CD4-positive, alpha-beta T cell treated with Interferon alpha-2 for 1 hour (primary cell): ENCODE measurements at regions not wholly inside any gene's neighbourhood (a gene's known extent, or its start where the extent isn't known, plus 50 kb on each side); places are given as distances from the start of the nearest gene placed in this dataset.
"Not testable (repeated sequence)": the region's sequence is repeated elsewhere in the genome, so short reads cannot be mapped to it uniquely, and the experiment has no call there.

Experiments used
- DNase-seq, 2 donors: peaks; one replicate each; pipeline ENCODE4 v3.0.0-alpha.2; 2020 to 2022

DNA sequence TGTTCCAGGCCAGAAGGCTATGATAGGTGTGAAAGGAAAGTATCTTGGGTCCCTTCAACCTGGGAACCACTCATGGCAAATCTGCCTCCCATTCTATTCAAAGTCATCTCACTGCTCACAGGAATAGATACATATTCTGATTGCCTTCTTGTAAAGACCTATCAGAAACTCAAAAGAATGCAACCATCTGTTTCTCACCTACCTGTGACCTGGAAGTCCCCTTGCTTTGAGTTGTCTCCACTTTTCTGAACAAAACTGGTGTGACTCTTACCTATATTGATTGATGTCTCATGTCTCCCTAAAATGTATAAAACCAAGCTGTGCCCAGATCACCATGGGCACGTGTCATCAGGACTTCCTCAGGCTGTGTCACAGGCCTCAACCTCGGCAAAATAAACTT is 1149.3 kb downstream of the NSUN3 start:
- no peak for DNase-seq

DNA sequence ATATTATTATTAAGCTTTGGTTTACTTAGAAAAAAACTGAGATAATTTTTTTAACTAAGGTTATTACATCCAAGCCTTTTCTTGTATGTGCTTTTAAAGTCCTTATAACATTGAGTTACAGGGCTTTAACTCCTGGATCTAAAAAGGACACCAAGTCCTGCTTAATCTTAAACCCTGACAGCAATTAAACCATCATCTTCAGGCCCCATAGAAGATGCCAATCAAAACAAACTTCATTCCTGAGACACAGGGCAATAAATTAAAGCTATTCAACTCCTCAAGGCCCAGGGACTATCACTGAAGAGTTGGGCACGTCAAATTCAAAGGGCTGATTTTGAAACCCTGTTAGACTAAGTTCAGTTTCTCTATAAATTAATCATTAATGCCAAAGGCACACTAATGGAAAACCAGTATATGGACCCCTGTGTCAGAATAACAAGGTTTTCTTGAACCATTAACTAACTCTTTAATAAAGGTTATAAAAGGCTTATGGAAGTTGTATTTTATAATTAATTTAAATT is 1152.6 kb downstream of the NSUN3 start:
- DNase-seq: no peak

DNA sequence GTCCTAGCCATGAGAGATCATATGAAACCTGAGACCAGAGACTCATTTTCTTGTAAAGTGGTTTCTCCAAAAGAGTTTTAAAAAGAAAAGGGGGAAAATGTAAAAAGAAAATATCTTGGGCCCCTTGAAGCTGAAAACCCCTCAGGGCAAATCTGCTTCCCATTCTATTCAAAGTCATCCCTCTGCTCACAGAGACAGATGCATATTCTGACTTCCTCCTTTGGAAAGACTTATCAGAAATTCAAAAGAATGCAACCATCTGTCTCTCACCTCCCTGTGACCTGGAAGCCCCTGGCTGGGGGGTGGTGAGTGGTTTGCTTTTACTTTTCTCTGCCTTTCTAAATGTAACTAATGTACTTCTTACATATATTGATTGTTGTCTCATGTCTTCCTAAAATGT is 1154.8 kb downstream of the NSUN3 start:
- DNase-seq: no peak

DNA sequence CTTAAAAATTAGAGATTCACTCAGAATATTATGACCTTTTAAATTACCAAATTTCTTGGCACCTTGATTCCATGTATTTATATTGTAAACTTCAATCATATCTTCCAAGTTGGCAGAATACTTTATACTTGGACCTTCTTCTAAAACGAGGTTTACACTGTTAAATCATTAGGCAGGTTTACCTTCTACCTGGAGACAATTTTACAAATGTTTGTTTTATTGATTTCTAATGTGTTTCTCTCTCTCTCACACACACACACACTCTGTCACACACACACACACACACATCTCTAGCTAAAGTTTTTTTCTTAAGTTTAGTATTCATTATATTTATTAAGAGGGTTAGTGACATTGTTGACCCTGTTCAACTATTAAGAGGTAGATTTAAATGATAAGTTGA is 1155.6 kb downstream of the NSUN3 start:
- DNase-seq: no peak

DNA sequence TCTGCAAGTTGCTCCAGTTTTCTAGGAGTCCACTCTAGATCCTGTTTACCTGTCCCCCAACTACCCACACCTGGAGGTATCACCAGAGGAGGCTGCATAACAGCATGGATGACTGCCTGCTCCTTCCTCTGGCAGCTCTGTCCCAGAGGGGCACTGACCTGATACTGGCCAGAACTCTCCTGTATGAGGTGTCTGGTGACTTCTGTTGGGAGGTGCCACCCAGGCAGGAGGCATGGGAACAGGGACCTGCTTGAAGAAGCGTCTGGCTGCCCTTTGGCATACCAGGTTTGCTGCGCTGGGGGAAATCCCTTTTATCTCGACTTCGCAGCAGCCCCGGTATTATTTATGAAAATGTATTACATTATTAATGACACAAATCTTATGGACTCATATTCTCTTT is 1163.6 kb downstream of the NSUN3 start:
- DNase-seq: no peak

DNA sequence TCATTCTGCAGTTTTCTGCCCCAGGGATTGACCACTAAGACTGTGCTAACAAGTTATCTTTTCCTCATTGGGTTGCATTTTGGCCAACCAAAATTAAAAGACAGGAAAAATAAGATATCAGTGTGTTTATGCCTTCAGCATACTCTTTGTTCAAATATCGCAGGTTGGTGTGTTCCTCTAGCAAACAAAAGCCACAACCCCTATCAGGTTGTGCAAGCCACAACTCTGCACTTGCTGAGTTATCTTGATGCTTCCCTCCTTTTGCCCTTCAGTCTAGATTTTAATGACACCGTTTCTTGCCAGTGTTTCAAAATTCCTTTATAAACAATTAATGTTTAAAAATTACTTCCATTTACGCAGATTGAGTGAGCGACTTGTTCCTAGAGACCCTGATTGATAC is 1164.2 kb downstream of the NSUN3 start:
- no peak for DNase-seq

DNA sequence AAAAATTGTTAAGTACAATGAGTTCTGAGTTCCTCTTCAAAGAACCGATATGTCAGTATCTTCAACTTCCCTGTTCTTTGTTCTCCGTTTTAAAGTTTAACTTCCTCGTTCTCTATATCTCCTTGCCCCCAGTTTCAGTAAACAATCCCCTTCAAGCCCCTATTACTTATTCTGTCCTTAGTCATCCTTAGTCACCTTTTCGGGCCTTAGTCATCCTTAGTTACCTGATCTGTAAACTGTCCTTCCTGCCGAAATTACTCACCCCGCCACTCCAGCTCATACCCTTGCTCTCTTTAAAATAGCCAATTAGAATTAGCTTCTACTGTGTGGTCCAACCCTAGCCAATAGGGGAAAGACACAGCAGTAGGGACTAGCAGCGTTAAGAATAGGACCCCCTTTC is 1165.6 kb downstream of the NSUN3 start:
- no peak for DNase-seq

DNA sequence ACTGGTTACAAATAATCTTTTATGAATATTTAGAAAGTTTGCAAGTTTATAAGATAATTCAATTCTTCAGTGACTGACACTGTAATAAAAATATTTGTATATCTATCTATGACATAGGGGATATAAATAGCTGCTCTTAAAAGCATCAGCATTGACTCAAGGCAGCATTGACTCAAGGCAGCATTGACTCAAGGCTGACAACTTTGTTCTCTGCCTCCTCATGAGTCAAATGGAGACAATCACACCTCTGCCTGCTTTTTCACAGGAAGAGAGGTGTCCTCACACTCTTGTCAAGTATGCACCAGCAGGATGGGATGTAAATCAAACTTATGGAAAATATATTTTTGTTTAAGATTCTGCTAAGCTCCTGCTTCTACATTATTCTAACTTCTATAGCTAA is 1173.1 kb downstream of the NSUN3 start:
- no peak for DNase-seq

DNA sequence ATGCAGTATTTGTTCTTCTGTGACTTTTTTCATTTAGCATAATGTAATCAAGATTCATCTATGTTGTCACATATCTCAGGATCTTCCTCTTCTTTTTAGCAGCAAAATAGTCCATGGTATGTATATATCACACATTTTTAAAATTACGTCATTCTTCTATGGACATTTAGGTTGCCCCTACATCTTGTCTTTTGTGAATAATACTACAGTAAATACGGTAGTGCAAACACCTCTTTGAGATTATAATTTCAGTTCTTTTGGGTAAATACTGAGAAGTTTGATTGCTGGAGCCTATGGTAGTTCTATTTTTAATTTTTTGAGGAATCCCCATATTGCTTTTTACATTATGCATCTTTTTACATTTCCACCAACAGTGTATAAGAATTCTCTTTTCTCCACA is 1174.9 kb downstream of the NSUN3 start:
- no peak for DNase-seq

DNA sequence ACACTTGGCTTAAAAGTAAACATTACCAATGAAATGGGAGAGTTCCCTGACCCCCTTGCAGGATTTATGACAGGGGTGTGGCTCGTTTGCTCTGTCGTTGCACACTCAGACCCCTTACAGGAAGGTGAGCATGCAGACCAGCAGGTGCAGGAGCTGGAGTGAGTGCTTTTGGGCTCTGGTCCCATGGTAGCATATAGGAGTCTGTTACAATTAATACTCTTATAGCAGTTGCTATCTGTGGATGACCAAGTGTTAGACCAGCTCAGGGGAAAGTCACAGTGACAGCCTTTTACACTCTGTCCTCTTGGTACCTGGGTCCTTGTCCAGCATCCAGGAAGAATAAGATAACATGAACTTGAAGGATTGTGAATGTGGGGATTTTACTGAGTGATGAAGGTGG is 1177.5 kb downstream of the NSUN3 start:
- DNase-seq: no peak

DNA sequence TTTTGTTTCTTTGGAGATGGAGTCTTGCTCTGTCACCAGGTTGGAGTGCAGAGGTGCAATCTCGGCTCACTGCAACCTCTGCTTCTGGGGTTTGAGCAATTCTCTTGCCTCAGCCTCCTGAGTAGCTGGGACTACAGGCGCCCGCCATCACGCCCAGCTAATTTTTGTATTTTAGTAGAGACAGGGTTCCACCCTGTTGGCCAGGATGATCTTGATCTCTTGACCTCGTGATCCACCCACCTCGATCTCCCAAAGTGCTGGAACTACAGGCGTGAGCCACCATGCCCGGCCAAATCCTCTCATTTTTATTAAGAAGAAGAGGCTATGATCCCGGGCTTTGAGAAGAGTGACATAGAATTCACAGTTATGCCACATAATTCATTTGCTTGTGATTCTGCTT is 1178.4 kb downstream of the NSUN3 start:
- not testable (repeated sequence) for DNase-seq

DNA sequence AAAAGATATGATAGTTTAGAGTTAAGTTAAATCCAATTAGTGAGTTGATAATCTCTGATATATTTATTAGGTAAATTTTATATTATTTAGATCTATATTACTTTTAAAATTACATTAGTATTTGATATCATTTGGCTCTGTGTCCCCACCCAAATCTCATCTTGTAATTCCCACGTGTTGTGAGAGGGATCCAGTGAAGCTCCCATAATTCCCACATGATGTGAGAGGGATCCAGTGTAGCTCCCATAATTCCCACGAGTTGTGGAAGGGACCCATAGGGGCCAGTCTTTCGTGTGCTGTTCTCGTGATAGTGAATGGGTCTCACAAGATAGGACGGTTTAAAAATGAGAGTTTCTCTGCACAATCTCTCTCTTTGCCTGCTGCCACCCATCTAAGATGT is 1183.6 kb downstream of the NSUN3 start:
- DNase-seq: no peak

DNA sequence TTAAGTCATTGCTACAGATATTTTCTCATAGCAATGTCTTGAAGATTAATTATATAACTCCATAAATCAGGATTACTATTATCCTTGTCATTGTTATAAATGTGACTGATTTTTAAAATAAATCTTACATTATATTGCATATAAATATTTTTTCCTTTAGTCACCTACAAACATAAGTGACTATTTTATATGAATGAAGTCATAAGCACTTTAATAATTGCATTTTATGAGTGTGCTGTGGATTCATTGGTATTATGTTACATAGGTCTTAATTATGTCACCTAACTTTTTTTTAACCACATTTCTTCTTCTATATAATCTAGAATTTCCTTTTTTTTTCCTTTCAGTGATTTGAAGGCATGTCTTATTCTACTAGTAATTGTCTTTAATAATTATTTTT is 1191.2 kb downstream of the NSUN3 start:
- no peak for DNase-seq

DNA sequence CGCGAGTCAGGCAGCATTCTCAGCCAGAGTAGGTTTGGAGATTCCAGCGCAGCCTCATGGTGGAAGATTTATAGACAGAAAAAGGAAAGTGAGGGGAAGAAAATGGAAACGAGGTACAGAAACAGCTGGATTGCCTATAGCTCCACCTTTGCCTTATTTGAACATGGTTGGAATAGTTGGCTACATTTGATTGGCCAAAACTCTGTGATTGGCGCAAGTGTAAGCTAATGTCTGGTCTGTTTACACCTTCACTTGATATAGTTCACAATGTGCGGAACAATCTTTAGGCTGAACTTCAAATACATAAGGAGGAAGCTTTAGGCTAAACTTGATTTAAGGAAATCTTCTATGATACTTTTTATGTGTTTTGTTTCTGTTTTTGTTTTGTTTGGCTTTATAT is 1191.9 kb downstream of the NSUN3 start:
- DNase-seq: no peak

DNA sequence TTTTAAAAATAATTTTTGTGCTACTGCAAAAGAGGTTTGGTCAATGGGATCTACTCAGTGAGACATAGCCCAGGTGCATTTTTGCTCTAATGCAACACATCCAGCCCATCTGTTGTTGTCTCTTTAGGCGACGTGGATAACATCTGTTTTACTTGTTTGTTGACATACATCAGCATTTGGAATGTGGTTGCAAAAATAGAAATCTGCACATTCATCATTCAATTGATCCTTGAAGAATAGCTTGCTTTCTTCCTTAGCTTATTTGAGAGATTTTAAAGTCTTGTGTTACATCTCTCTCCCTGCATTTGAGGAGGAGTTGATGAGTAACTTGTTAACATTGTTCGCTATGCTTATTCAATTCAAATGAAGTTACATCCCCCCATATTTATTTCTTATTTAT is 1202.3 kb downstream of the NSUN3 start:
- DNase-seq: no peak

DNA sequence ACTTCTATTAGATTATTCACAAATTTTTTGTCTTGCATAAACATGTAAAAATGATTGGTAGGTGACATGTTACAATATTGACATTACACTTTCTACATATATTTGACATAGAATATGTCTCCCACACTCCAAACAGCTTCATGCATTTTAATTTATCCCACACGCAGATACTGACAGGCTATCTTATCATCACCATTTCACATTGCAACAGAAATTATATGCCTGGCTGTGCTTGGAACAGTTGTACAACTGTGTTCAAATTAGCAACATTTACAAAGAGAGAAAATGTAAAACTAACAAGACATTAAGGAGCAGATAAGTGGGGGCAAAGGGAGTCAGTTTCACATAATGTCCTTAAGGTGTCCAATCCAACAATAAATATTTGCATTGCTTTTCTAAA is 1208.5 kb downstream of the NSUN3 start:
- no peak for DNase-seq

DNA sequence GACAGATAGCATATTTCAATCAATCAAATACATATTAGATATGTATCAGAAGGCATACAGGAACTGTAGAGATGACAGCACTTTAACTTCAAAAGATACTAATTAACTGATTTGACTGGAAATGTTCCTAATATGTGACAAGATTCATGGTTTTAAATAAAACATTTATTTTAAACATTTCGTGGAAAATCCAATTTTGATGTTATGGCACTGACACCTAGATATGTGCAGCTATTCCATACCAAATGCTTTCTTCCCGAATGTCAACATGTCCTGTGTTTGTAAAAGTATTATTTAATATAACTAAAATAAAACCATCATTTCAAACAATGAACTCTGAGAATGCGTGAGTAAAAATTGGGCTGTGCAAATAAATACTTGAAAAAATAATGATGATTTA is 1209.3 kb downstream of the NSUN3 start:
- no peak for DNase-seq

DNA sequence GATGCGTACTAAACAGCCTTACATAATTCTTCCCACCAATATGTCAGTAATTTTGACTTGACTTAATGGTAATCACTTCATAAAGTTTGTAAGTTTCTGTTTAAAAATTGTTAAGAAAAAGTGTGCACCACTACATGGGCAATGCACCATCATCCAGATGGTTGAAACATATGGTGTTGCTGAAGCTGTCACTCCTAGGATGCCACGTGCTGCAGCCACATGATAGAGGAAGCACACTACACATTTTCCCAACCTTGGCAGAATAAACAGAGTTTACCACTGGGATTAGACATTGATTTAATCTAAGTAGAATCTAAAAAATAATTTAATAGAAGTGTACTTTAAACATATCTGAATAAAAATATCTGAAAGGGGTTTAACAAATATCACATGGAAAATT is 1209.9 kb downstream of the NSUN3 start:
- no peak for DNase-seq

DNA sequence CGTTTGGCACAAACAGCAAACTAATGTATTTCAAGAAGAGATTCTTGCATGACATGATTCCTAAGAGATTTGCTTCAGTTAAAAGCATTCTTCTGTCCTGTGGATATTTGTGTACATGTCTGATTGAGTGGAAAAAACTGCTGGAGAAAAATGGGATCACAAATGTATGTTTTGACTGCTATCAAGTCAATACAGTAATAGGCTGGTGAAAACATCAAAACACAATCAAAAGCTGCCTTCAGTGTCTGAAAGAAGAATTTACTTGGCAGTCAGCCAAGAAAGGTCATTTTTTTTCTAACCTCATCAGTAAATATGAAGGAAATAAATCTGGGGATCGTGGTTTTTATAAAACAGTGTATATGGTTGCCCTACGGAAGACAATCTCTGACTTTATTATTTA is 1214.8 kb downstream of the NSUN3 start:
- DNase-seq: no peak

DNA sequence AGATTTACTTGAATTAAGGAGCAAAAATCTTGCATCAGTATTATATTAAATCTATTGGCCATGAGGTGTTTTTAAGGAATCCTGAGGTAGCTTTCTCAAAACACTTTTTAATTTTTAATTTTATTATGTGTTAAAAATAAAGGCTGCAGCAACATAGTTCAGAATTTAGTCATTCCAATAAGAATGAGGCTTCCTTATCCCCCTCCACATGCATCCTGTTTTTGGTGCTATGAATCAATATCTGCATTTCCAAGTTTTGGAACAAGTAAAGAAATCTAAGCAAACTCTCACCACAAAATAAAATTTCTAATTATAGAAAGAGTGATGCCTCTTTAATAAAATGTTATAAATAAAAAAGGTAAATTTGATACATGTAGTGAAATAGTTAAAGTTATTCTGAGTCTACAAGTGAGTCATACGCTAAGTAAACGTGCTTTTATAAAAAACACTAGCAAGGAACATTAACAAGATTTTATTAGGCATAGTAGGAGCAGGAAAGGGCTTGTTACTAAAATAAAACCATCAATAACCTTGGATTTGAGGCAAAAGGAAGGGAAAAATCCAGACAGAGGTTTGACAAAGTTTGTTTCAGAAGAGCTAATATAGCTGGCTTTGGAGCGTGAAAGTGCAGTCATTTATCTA is 1218.0 kb downstream of the NSUN3 start:
- no peak for DNase-seq

DNA sequence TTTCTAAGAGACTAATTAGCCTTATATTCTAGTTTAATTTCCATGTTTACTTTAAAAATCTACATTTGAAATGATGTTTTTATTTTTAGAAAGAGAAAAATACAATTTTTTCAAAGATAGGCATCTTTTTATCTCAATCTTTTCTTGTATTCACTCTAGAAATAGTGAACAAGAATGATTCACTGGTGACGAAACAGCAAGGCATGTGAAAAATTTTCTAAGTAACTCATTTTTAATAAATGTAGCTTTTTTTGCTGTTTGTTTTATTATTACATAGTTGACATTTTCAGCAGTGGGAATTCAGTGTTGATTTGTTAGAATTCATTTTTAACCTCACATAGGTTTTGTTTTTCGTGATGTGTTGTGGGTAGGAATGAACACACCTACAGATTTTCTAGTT is 1226.4 kb downstream of the NSUN3 start:
- DNase-seq: no peak

DNA sequence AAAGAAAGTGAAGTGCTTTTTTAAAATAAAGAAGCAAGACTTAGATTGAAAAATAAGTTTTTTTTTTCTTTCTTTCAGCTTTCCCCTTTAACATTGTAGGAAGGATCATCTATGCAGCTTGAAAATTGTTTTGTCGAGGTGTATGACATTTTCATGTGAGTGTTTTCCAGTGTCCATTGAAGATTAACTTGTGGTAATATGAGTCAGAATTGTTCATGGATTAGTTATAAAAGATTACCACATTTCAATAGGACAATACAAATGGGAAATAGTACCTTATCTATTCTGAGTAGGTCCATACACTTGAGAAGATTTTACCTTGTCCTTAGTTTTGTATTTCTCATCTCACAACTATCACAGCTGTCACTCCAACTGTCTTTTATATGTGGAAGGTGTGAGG is 1234.7 kb downstream of the NSUN3 start:
- no peak for DNase-seq

DNA sequence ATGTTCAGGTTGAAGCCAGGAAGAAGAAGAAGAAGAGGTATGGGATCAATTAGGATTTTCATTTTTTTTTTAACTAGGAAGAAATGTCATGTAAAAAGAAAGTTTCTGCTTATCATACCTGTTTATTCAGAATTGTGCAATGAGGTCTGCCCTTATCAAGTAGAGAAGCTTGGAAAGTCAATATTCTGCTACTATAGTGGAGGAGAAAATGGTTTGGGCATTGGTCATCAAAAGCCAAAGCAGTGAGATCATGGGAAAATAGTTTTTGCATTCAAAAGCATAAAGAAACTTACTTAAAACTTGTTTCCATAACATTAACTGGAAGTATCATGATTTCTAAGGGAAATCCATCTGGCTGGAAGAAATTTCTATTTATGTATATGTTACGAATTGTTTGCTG is 1239.2 kb downstream of the NSUN3 start:
- DNase-seq: no peak

DNA sequence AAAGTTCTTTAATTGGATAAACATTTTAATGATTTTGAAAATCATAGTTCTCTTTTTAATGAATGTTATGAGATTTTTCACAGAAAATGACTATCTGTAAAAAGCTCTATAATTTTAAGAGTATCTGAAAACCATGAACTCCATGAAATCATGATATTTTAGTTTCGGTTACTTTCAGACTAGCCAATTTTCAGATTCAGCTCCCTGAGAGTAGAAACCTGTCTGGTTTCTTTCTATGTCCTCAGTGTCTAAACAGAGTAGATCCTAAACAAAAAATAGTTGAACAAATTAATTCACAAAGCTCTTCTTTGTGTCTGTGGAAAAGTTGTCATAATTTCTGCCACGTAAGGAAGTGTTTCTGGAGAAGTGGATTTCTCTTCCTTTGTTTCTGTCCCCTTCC is 1247.7 kb downstream of the NSUN3 start:
- no peak for DNase-seq

DNA sequence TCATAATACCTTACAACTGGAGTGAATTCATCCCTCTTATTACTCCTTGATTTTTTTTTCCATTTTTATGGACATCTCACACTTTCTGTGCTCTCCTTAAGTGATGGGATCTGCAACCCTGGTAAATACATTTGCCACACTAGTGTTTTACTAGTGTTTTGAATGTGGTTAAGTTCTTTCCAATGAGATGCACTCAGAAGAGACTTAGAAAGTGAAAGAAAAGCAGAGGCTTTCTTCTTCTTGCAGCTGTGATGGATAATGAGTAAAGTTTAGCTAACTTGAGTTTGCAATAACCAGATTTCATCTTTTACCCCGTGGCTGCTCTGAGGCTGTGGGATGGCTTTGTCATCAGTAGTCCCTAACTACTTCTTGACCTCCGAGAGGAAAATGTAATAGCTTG is 1248.4 kb downstream of the NSUN3 start:
- DNase-seq: no peak

DNA sequence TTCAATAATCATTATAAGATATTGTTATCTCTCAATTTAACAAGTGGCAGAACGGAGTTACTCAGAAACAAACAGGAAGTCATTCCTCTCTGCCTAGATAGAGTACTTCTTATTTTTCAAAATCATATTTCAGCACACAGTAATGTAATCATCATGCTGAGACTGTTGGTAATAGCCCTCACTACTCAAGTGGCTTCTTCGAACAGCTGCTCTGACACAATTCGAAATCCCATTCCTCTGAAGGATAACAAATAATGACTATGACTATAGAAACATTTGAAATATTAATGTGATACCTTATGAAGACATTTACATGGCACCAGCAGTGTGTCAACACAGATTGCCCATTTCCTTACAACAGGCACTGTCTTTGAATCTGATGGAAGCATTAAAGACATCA is 1249.8 kb downstream of the NSUN3 start:
- DNase-seq: no peak
